GM10266 (cell line): ENCODE measurements at regions not wholly inside any gene's neighbourhood (a gene's known extent, or its start where the extent isn't known, plus 50 kb on each side); places are given as distances from the start of the nearest gene placed in this dataset.

ENCODE experiments used
- DNase-seq: peaks from one replicate; pipeline ENCODE4 v3.0.0; 2012; ENCODE audit errors: extremely low spot score
- TF ChIP-seq, protein P1 (sequence below): IDR thresholded peaks from 2 replicates; pipeline ENCODE4 v1.5.1; 2012; ENCODE audit warnings: mild to moderate bottlenecking, low read depth; ENCODE audit not compliant: control insufficient read depth, insufficient read depth; ENCODE audit errors: missing control alignments

DNA sequence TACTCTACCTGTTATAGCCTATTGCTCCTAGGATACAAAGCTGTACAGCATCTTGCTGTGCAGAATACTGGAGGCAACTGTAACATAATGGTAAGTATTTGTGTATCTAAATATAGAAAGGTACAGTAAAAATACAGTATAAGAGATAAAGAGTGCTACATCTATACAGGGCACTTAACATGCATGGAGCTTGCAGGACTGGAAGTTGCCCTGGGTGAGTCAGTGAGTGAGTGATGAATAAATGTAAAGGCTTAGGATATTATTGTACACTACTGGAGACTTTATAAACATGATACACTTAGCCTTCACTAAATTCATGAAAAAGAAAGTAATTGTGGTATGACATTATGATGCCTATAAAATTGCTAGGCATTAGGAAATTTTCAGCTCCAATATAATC, 65.5 kb upstream of the OSMR start:
- DNase-seq, result no peak
- TF ChIP-seq, protein P1, sequence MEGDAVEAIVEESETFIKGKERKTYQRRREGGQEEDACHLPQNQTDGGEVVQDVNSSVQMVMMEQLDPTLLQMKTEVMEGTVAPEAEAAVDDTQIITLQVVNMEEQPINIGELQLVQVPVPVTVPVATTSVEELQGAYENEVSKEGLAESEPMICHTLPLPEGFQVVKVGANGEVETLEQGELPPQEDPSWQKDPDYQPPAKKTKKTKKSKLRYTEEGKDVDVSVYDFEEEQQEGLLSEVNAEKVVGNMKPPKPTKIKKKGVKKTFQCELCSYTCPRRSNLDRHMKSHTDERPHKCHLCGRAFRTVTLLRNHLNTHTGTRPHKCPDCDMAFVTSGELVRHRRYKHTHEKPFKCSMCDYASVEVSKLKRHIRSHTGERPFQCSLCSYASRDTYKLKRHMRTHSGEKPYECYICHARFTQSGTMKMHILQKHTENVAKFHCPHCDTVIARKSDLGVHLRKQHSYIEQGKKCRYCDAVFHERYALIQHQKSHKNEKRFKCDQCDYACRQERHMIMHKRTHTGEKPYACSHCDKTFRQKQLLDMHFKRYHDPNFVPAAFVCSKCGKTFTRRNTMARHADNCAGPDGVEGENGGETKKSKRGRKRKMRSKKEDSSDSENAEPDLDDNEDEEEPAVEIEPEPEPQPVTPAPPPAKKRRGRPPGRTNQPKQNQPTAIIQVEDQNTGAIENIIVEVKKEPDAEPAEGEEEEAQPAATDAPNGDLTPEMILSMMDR, result no peak

DNA sequence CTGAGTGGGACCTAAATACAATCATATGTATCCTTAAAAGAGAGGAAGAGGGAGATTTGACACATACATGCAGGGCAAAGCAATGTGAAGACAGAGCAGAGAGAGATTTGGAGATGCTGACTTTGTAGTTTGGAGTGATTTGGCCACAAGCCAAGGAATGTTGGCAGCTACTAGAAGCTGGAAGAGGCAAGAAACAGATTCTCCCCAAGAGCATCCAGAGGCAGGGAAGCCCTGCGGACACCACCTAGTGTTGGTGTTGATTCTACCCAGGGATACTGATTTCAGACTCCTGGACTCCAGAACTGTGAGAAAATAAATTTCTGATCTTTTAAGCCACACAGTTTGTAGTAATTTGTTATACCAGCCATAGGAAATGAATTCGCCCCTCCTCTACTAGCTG, 64.9 kb upstream of the OSMR start:
- TF ChIP-seq, protein P1, result no peak
- DNase-seq, result no peak

DNA sequence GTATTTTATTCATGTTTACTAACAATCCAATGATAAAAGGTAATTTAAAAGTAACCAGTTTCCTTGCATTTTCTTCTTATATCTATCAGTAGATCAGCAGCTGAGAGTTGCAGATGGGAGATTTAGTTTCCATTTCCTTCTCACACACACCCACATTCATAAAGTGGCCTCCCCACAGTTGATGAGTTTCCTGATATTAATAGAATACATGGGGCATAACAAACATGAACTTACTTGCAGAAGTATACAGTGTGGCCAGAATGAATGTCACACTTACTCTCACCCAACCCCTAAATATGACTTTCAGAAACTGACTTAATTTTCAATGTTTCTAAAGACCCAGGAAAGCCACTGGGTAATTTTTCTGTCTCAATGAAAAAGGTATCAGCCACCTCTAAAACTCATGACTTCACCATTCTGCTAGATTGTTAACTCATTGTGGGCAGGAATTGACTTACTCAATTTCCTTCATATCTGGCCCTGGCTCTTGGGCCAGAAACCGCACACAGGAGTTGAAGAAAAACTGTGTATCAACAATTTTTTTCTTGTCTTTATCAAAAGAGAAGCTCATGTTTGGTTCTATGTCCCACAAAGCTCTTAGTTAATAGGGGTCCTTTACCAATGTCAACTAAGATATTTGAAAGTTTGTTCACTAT, 63.5 kb upstream of the OSMR start:
- no peak for DNase-seq
- TF ChIP-seq, protein P1, result no peak

DNA sequence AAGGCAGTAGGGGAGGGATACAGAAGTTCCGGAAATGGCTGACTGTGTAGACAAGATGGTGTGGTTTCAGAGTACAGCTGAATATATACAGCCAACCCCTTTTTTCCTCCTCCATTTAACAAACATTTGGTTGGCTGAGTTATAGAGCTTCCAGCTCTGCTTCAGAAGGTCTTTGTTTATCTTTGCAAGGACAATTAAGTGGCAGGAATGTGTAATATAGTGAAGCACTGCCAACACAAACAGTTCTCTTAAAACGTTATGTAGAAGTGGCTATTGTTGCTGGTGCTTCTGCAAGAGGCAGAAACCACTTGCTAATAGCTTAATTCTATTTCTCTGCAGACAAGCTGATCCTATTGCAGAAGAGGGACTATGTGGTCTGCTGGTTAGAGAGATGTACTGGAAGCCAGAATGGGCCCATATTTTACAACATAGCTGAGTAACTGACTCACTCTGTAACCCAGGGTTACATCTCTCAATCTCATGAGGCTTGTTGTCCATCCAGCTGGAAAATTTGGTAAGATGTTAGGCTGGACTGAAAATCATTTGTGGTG, 62.7 kb upstream of the OSMR start:
- TF ChIP-seq, protein P1, result no peak
- DNase-seq, result no peak

DNA sequence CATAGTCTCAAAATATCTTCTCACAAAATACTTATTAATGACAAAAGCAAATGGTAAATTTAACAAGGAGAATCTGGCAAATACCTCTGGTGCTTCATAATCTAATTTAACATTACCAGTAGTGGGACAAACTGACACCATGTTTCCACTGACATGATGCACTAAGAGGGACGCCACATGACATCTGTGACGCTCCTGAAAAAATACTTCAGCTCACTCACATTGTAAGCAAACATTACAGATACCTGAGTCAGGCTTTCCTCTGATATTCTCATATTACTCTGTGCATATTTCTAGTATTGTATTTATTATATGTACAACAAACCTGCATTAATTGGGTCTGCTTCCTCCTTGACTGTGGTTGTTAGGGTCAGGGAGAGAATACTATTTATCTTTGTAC, 56.7 kb upstream of the OSMR start:
- DNase-seq, result no peak
- TF ChIP-seq, protein P1, result no peak

DNA sequence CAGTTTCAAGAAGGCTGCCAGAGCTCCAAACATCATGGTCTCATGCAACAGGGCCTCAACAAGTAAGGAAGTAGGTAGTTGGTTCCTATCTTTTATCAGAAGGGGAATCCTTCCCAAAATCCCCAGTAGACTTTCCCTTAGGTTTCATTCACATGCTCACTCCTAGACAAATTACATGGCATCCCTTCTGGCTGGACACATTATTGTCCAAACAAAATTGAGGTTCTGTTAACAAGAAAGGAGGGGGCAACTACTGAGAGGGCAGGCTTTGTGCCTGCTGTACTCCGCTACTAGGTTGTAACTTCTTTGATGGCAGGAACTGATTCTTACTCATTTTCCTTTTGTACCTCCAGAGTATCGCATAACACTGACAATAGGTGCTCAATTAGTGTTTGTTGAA, 56.0 kb upstream of the OSMR start:
- no peak for DNase-seq
- TF ChIP-seq, protein P1, result no peak

DNA sequence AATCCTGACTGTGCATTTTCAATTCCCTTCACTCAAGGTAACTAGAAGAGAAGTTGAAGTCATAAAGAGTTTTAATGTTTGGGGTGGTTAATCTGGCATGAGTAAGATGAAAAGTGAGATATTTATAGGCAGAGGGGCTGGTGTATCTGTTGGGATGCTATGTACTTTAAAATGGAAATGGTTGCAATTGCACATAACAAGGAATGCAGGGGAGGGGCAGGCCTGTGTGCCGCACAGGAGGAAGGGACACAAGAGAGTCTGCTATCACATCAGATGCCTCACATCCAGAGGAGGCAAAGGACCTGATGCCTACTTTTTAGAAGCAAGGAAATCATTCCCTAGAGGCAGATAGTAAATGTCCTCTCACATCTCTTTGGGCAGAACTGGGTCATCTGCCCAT, 55.5 kb upstream of the OSMR start:
- TF ChIP-seq, protein P1, result no peak
- no peak for DNase-seq
